Stomach (tissue), 8 donors: ENCODE measurements at regions not wholly inside any gene's neighbourhood (a gene's known extent, or its start where the extent isn't known, plus 50 kb on each side); places are given as distances from the start of the nearest gene placed in this dataset.

Experiments
- DNase-seq, 2 donors: peaks; one replicate each; pipeline versions ENCODE4 v3.0.0 to v3.0.0-alpha.2; 2013 to 2019
- H3K27ac ChIP-seq, 5 donors: fragments of 200-600 bp in 4 of 5; sonication (generic) in 4 of 5; one replicate each; pipeline ENCODE4 v1.5.1; 2013 to 2019; ENCODE audit warnings: mild to moderate bottlenecking in 1 of 5, moderate library complexity in 1 of 5
- H3K27me3 ChIP-seq, 3 donors: fragments of 200-600 bp; sonication (generic); one replicate each; pipeline ENCODE4 v1.5.1; 2017 to 2019; ENCODE audit warnings: mixed run types in 1 of 3
- H3K36me3 ChIP-seq, 4 donors: fragments of 200-600 bp; sonication (generic); 1 replicate in 3 of 4; 2 replicates in 1 of 4; pipeline ENCODE4 v1.5.1; 2016 to 2019
- H3K4me1 ChIP-seq, 4 donors: fragments of 200-600 bp; sonication (generic); one replicate each; pipeline ENCODE4 v1.5.1; 2016 to 2019
- H3K4me3 ChIP-seq, 4 donors: fragments of 200-600 bp; sonication (generic) in 3 of 4; one replicate each; pipeline ENCODE4 v1.5.1; 2016 to 2019; ENCODE audit warnings: mild to moderate bottlenecking in 1 of 4
- H3K9me3 ChIP-seq, 4 donors: fragments of 200-600 bp; sonication (generic); one replicate each; pipeline ENCODE4 v1.5.1; 2016 to 2019
- EP300 ChIP-seq: sonication (generic); formaldehyde crosslinking; IDR thresholded peaks from one replicate; pipeline ENCODE4 v1.6.1; 2017; ENCODE audit warnings: antibody characterized with exemption
- POLR2A ChIP-seq, 4 donors: fragments of 450-650 bp; IDR thresholded peaks; one replicate each; pipeline ENCODE4 v1.6.1; 2016; ENCODE audit warnings: antibody characterized with exemption in 4 of 4, control low read depth in 2 of 4, mild to moderate bottlenecking in 1 of 4, moderate library complexity in 1 of 4
- POLR2AphosphoS5 ChIP-seq, 3 donors: sonication (generic); formaldehyde crosslinking; IDR thresholded peaks; one replicate each; pipeline ENCODE4 v1.6.1; 2016; ENCODE audit warnings: antibody characterized with exemption in 3 of 3
- WGBS, 5 donors: extraction: QIAGEN DNeasy Blood & Tissue Kit in 3 of 5; methylation state at CpG; one replicate each; pipeline versions ENCODE4 v1.1.5 to v1.1.7; 2013 to 2018; 5-methylcytosine and 5-hydroxymethylcytosine counted together
- intact Hi-C: fragments of 100-400 bp; cut with DNase I; formaldehyde crosslinking; loops from one replicate; pipeline ENCODE4 v1.15.1; 2023; ENCODE audit warnings: low total_unique reads
- TF ChIP-seq, protein P1 (sequence below), 7 experiments: fragments of 450-650 bp in 4 of 7; fragments of 200-600 bp in 3 of 7; sonication (generic) in 3 of 7; IDR thresholded peaks; one replicate each; pipeline ENCODE4 v1.5.1; 2016 to 2019; ENCODE audit warnings: antibody characterized with exemption in 7 of 7, control low read depth in 2 of 7, mild to moderate bottlenecking in 1 of 7
- donor health status: healthy with polysubstance abuse.
- donor health status: Bipolar disorder and iron deficiency.
- donor health status: healthy.

DNA sequence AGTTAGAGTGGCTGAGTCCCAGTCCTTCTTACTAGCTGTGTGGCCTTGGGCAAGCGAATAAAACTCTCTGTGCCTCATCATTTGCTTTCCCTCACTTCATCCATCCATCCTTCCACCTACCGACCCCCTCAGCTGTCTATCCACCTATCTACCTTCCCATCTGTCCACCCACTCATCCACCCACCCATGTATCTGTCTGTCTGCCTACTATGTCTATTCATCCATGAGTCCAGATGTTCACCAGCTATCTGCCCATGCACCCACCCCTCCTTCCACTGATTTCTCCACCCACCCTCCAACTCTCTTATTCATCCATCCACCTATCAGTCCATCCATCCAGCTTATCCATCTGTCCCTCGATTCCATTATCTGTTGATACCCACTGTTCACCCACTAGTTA, 60.4 kb upstream of the ATP2B2 start:
- Histone ChIP-seq H3K4me3 (no peak overlapping the region), H3K4me1 (no peaks in the 10 kb centered on the region), H3K27ac (no peak overlapping the region), H3K27me3 (peaks cover 0 to 28% (median 0%) of the 10 kb centered on the region in 3 donors), H3K36me3 (no peaks in the 10 kb centered on the region), H3K9me3 (peaks cover 0 to 11% (median 5%) of the 10 kb centered on the region in 4 donors)
- DNase-seq: no peak
- intact Hi-C loops: no loop called here
- no peak for TF ChIP-seq EP300
- TF ChIP-seq, protein P1, sequence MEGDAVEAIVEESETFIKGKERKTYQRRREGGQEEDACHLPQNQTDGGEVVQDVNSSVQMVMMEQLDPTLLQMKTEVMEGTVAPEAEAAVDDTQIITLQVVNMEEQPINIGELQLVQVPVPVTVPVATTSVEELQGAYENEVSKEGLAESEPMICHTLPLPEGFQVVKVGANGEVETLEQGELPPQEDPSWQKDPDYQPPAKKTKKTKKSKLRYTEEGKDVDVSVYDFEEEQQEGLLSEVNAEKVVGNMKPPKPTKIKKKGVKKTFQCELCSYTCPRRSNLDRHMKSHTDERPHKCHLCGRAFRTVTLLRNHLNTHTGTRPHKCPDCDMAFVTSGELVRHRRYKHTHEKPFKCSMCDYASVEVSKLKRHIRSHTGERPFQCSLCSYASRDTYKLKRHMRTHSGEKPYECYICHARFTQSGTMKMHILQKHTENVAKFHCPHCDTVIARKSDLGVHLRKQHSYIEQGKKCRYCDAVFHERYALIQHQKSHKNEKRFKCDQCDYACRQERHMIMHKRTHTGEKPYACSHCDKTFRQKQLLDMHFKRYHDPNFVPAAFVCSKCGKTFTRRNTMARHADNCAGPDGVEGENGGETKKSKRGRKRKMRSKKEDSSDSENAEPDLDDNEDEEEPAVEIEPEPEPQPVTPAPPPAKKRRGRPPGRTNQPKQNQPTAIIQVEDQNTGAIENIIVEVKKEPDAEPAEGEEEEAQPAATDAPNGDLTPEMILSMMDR (IDR thresholded peaks at IDR 0.05): no peak
- TF ChIP-seq POLR2A (IDR thresholded peaks at IDR 0.05): no peak
- TF ChIP-seq POLR2AphosphoS5 (IDR thresholded peaks at IDR 0.05): no peak
- WGBS, 5 donors: 62 to 82% (median 76%) methylated on average over 3 of the region's 3 CpGs

GRCh38 chr3:10566451-10566850, 61.1 kb upstream of the ATP2B2 start:
- Histone ChIP-seq H3K27ac (no peak overlapping the region), H3K27me3 (peaks cover 0 to 21% (median 4%) of the 10 kb centered on the region in 3 donors), H3K4me3 (no peak overlapping the region), H3K9me3 (peaks cover 0 to 11% (median 5%) of the 10 kb centered on the region in 4 donors), H3K4me1 (no peaks in the 10 kb centered on the region), H3K36me3 (no peaks in the 10 kb centered on the region)
- TF ChIP-seq EP300 (no peak), POLR2AphosphoS5 (IDR thresholded peaks at IDR 0.05) (no peak), POLR2A (IDR thresholded peaks at IDR 0.05) (no peak)
- TF ChIP-seq, protein P1 (IDR thresholded peaks at IDR 0.05): no peak
- DNase-seq: no peak
- intact Hi-C loops: no loop called here
- WGBS, 5 donors: 89 to 94% (median 89%) methylated on average over 3 of the region's 3 CpGs

DNA sequence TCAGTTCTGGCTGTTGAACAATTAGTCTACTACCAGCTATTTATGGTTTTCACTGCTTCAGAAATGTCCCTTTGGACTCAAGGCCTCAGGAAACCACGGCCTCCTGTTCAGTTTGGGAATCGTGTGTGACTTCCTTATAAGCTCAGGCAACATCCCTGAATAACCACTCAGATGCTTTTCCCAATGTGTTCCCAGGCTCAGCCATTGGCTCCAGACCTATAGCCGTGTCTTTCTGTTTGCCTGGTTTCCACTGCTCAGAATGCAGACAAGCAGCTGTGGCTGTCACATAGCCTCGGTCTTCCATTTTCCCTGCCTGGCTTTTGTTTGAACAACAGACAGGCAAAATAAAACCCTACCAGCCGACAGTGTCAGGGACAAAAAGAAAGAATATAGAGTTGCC, 63.2 kb upstream of the ATP2B2 start:
- no peaks in the 10 kb centered on the region for H3K4me1 ChIP-seq
- no peak overlapping the region for H3K27ac ChIP-seq
- WGBS, 5 donors: 27 to 35% (median 33%) methylated on average over 5 of the region's 5 CpGs
- H3K27me3 ChIP-seq: peaks cover 0 to 10% (median 4%) of the 10 kb centered on the region in 3 donors
- H3K4me3 ChIP-seq: no peak overlapping the region
- TF ChIP-seq EP300: no peak
- TF ChIP-seq POLR2AphosphoS5 (IDR thresholded peaks at IDR 0.05): no peak
- TF ChIP-seq, protein P1 (IDR thresholded peaks at IDR 0.05): no peak
- no peak for TF ChIP-seq POLR2A (IDR thresholded peaks at IDR 0.05)
- no peaks in the 10 kb centered on the region for H3K36me3 ChIP-seq
- intact Hi-C loops: no loop called here
- peaks cover 0 to 15% (median 7%) of the 10 kb centered on the region in 4 donors for H3K9me3 ChIP-seq
- peak in 1 of 2 donors; percentile 12 for DNase-seq

DNA sequence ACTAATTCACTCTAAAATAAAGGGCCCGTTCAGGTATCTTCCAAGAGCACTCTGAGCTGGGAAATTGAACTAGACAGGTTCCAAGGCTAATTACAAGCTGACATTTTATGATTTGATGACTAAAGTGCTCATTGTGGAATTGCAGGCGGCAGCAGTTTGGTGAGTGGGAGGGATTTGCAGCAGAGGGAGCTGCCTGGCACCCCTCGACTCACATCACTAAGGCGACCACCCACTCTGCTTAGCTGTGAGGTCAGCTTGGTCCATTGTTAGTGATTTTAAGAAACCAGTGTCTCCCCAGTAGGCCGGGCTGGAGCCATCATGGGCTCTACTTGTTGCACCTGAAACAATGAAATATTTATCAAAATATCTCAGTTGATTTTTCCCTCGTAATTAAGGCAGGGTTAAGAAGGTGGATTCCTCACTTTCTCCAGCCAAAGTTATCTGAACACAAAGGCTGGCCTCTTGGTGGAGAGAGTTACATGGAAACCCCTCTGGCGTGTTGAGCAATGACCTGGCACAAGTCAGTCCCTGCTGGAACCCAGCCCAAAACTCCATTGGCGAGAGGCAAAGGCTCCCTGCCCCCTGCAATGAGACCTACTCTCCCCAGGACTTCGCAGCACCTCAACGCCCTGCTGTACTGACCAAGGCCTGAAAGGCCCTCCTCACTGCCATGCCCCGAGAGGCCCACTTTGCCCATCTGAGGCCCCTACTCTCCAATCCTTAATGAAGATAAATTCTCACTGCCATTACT, 65.0 kb upstream of the ATP2B2 start:
- DNase-seq: no peak
- H3K27me3 ChIP-seq: peaks cover 0 to 8% (median 4%) of the 10 kb centered on the region in 3 donors
- H3K9me3 ChIP-seq: peaks cover 0 to 4% (median 2%) of the 10 kb centered on the region in 4 donors
- TF ChIP-seq POLR2A (IDR thresholded peaks at IDR 0.05): no peak
- no peak for TF ChIP-seq EP300
- TF ChIP-seq POLR2AphosphoS5 (IDR thresholded peaks at IDR 0.05): no peak
- TF ChIP-seq, protein P1 (IDR thresholded peaks at IDR 0.05): no peak
- no peak overlapping the region for H3K4me3 ChIP-seq
- H3K27ac ChIP-seq: no peak overlapping the region
- no peaks in the 10 kb centered on the region for H3K36me3 ChIP-seq
- no peaks in the 10 kb centered on the region for H3K4me1 ChIP-seq
- 69 to 82% (median 77%) methylated on average over 11 of the region's 11 CpGs for WGBS, 5 donors
- intact Hi-C loops: no loop called here
